ENCODE measurements at regions not wholly inside any gene's neighbourhood (a gene's known extent, or its start where the extent isn't known, plus 50 kb on each side); places are given as distances from the start of the nearest gene placed in this dataset.

DNA sequence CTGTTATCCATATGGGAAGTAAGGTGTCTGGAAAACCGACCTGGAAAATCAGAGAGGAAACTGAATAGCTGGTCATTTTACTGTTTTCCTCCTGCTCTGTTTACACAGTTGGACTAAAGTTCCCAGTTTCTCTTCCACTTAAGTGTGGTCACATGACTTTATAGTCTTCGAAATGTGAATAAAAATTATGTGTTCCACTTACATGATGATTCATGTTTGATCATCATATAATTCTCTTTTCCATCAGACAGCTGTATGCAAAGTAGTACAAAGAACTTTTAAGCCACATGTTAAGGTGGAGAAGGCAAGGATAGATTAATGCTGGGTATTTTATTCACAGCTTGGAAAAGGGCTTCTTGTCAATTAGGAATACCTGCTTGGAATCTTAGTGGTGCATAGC, 525.5 kb upstream of the BCHE start:
- H3K9me3 Mint-ChIP-seq: no peaks in the 10 kb centered on the region
- no peak overlapping the region for H3K27ac Mint-ChIP-seq
- H3K4me3 Mint-ChIP-seq: no peak overlapping the region
- H3K27me3 Mint-ChIP-seq (ENCODE audit: low read depth): no peaks in the 10 kb centered on the region
- H3K4me1 Mint-ChIP-seq: no peaks in the 10 kb centered on the region
- TF ChIP-seq CTCF (IDR thresholded peaks at IDR 0.05; ENCODE audit: unreplicated experiment in 3 of 3): no peak
- no peaks in the 10 kb centered on the region for H3K36me3 Mint-ChIP-seq (ENCODE audit: low read depth)

- Mint-ChIP-seq H3K4me1 (no peaks in the 10 kb centered on the region), H3K36me3 (ENCODE audit: low read depth) (no peaks in the 10 kb centered on the region), H3K27me3 (ENCODE audit: low read depth) (no peaks in the 10 kb centered on the region), H3K9me3 (peaks cover 2% of the 10 kb centered on the region), H3K4me3 (no peak overlapping the region), H3K27ac (no peak overlapping the region)
- TF ChIP-seq CTCF (IDR thresholded peaks at IDR 0.05; ENCODE audit: unreplicated experiment in 3 of 3): no peak
These were observed 523.5 kb upstream of the BCHE start for GRCh38 chr3:166360720-166361119.

DNA sequence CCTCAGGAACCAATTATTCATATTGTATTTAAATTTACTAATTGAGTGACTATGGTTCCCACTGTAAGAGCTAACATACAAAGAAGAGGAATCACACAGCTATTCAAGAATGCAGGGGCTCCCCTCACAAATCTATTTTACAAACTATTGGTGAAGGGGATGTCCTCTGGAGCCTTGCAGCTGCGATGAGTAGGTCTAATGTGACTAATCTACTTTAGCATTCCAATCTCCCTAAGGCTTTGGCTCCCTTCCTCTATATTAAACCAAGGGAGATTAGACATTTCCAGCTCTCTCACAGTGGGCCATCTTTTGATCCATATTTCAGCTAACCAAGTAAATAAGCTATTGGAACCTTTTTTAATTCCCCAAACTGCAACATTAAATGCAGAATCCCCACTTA, 514.2 kb upstream of the BCHE start:
- Mint-ChIP-seq H3K9me3 (peaks cover 32% of the 10 kb centered on the region), H3K4me3 (no peak overlapping the region), H3K27me3 (ENCODE audit: low read depth) (no peaks in the 10 kb centered on the region), H3K36me3 (ENCODE audit: low read depth) (no peaks in the 10 kb centered on the region), H3K27ac (no peak overlapping the region), H3K4me1 (no peaks in the 10 kb centered on the region)
- no peak for TF ChIP-seq CTCF (IDR thresholded peaks at IDR 0.05; ENCODE audit: unreplicated experiment in 3 of 3)

- H3K27ac Mint-ChIP-seq: no peak overlapping the region
- H3K9me3 Mint-ChIP-seq: peaks cover 3% of the 10 kb centered on the region
- no peaks in the 10 kb centered on the region for H3K36me3 Mint-ChIP-seq (ENCODE audit: low read depth)
- H3K4me1 Mint-ChIP-seq: no peaks in the 10 kb centered on the region
- H3K4me3 Mint-ChIP-seq: no peak overlapping the region
- TF ChIP-seq CTCF (IDR thresholded peaks at IDR 0.05; ENCODE audit: unreplicated experiment in 3 of 3): no peak
- no peaks in the 10 kb centered on the region for H3K27me3 Mint-ChIP-seq (ENCODE audit: low read depth)
These were observed 503.5 kb upstream of the BCHE start for GRCh38 chr3:166340604-166341266.

DNA sequence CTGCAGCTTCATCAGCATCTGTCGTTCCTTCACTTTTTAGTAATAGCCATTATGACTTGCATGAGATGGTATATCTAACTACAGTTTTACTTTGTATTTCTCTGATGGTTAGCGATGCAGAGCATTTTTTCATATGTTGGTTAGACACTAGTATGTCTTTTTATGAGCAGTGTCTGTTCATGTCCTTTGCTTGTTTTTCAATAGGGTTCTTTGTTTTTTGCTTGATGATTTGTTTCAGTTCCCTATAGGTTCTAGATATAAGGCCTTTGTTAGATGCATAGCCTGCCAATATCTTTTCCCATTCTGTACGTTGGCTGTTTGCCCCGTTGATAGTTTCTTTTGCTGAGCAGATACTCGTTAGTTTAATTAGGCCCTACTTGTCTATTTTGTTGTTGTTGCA, 487.2 kb upstream of the BCHE start:
- H3K4me1 Mint-ChIP-seq: no peaks in the 10 kb centered on the region
- H3K36me3 Mint-ChIP-seq (ENCODE audit: low read depth): no peaks in the 10 kb centered on the region
- H3K27me3 Mint-ChIP-seq (ENCODE audit: low read depth): no peaks in the 10 kb centered on the region
- H3K27ac Mint-ChIP-seq: no peak overlapping the region
- no peak for TF ChIP-seq CTCF (IDR thresholded peaks at IDR 0.05; ENCODE audit: unreplicated experiment in 3 of 3)
- H3K4me3 Mint-ChIP-seq: no peak overlapping the region
- no peaks in the 10 kb centered on the region for H3K9me3 Mint-ChIP-seq

DNA sequence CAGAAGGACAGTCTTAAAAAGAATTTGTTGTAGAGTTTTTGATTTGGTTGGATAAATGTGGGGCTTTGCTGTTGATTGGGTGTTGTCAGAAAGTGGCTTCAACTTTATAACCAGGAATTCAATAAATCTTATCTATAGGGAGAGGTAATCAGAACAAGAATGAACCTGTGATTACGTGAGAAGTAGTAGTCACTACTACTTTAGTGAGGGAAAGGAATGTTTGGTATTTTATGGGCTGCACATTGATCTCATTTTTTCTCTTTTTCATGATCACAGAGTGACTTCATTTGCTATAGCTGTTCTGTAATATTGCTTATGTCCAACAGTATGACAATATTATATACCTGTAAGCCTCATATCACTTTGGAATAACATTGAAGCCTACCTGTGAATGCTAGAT, 485.2 kb upstream of the BCHE start:
- H3K4me3 Mint-ChIP-seq: no peak overlapping the region

More for the DNA sequence above, 485.2 kb upstream of the BCHE start:
- H3K36me3 Mint-ChIP-seq (ENCODE audit: low read depth): no peaks in the 10 kb centered on the region
- TF ChIP-seq CTCF (IDR thresholded peaks at IDR 0.05; ENCODE audit: unreplicated experiment in 3 of 3): no peak
- no peaks in the 10 kb centered on the region for H3K27me3 Mint-ChIP-seq (ENCODE audit: low read depth)
- H3K4me1 Mint-ChIP-seq: no peaks in the 10 kb centered on the region
- H3K27ac Mint-ChIP-seq: no peak overlapping the region
- no peaks in the 10 kb centered on the region for H3K9me3 Mint-ChIP-seq

Data from nephron (organoid).